GM12872 (cell line): ENCODE measurements at regions not wholly inside any gene's neighbourhood (a gene's known extent, or its start where the extent isn't known, plus 50 kb on each side); places are given as distances from the start of the nearest gene placed in this dataset.

Experiments
- CTCF ChIP-seq: IDR thresholded peaks from 3 replicates; pipeline ENCODE4 v1.5.1; 2011; ENCODE audit warnings: low read depth, mild to moderate bottlenecking, low read length, moderate library complexity; ENCODE audit not compliant: insufficient read depth

- no peak for TF ChIP-seq CTCF
These were observed 549.5 kb upstream of the ID2 start for GRCh38 chr2:8132351-8132831.

GRCh38 chr2:8132879-8133278 lies 549.0 kb upstream of the ID2 start:
- TF ChIP-seq CTCF, result no peak

GRCh38 chr2:8133363-8133762 lies 548.5 kb upstream of the ID2 start:
- TF ChIP-seq CTCF, result no peak

- no peak for TF ChIP-seq CTCF
These were observed 547.9 kb upstream of the ID2 start for GRCh38 chr2:8133913-8134472.

- TF ChIP-seq CTCF, result no peak
These were observed 547.4 kb upstream of the ID2 start for GRCh38 chr2:8134473-8134932.

- TF ChIP-seq CTCF, result no peak
These were observed 546.7 kb upstream of the ID2 start for GRCh38 chr2:8134985-8135682.

- no peak for TF ChIP-seq CTCF
These were observed 544.1 kb upstream of the ID2 start for GRCh38 chr2:8137801-8138200.
